Mesenchymal stem cell (in vitro differentiated cells and primary cell): ENCODE measurements at regions not wholly inside any gene's neighbourhood (a gene's known extent, or its start where the extent isn't known, plus 50 kb on each side); places are given as distances from the start of the nearest gene placed in this dataset.
A peak's percentile ranks its signal among the peaks of the same experiment; 100 is the strongest.

Experiments used
- DNase-seq: peaks from one replicate; pipeline ENCODE4 v3.0.0-alpha.2; 2013
- H2AFZ ChIP-seq: one replicate; pipeline ENCODE4 v1.6.1; 2013; ENCODE audit warnings: low read depth, mild to moderate bottlenecking, control low read depth, inconsistent platforms, low read length, moderate library complexity
- H2AK5ac ChIP-seq: 2 replicates; pipeline ENCODE4 v1.6.1; 2013; ENCODE audit warnings: low read length, moderate library complexity, mild to moderate bottlenecking, inconsistent platforms; ENCODE audit not compliant: severe bottlenecking
- H2BK120ac ChIP-seq: one replicate; pipeline ENCODE4 v1.6.1; 2013; ENCODE audit warnings: low read depth, mild to moderate bottlenecking, inconsistent platforms, low read length, moderate library complexity
- H2BK12ac ChIP-seq, 2 experiments: one replicate each; pipeline ENCODE4 v1.6.1; 2013; ENCODE audit warnings: inconsistent platforms in 2 of 2, low read length in 2 of 2, mild to moderate bottlenecking in 2 of 2, moderate library complexity in 2 of 2, control low read depth in 1 of 2
- H2BK15ac ChIP-seq: one replicate; pipeline ENCODE4 v1.6.1; 2013; ENCODE audit warnings: mild to moderate bottlenecking, low read depth, inconsistent platforms; ENCODE audit not compliant: poor library complexity, severe bottlenecking
- H2BK5ac ChIP-seq: 2 replicates; pipeline ENCODE4 v1.6.1; 2013; ENCODE audit warnings: low read depth, mild to moderate bottlenecking, low read length, control low read depth, inconsistent platforms; ENCODE audit not compliant: poor library complexity, severe bottlenecking
- H3K14ac ChIP-seq, 2 experiments: one replicate each; pipeline ENCODE4 v1.6.1; 2013; ENCODE audit warnings: inconsistent platforms in 2 of 2, low read length in 2 of 2, control low read depth in 1 of 2, mild to moderate bottlenecking in 1 of 2, moderate library complexity in 1 of 2
- H3K18ac ChIP-seq, 2 experiments: one replicate each; pipeline ENCODE4 v1.6.1; 2013; ENCODE audit warnings: inconsistent platforms in 2 of 2, low read length in 2 of 2, control low read depth in 1 of 2, low read depth in 1 of 2, mild to moderate bottlenecking in 1 of 2
- H3K23ac ChIP-seq, 2 experiments: one replicate each; pipeline ENCODE4 v1.6.1; 2013; ENCODE audit warnings: inconsistent platforms in 2 of 2, low read length in 2 of 2, mild to moderate bottlenecking in 2 of 2, moderate library complexity in 2 of 2, control low read depth in 1 of 2
- H3K27ac ChIP-seq: 2 replicates; pipeline ENCODE4 v1.5.1; 2013; ENCODE audit warnings: mild to moderate bottlenecking, moderate library complexity, low read length, control low read depth, inconsistent platforms; ENCODE audit not compliant: poor library complexity, severe bottlenecking
- H3K27me3 ChIP-seq, 2 experiments: 2 replicates each; pipeline versions ENCODE4 v1.6.1 to v1.7.0; 2013; ENCODE audit warnings: low read length in 2 of 2, mild to moderate bottlenecking in 2 of 2, moderate library complexity in 2 of 2, control low read depth in 1 of 2, inconsistent platforms in 1 of 2; ENCODE audit not compliant: control insufficient read depth in 1 of 2, insufficient read depth in 1 of 2
- H3K36me3 ChIP-seq, 2 experiments: 2 replicates each; pipeline versions ENCODE4 v1.6.1 to v1.7.0; 2013; ENCODE audit warnings: low read length in 2 of 2, control low read depth in 1 of 2, inconsistent platforms in 1 of 2, low read depth in 1 of 2, mild to moderate bottlenecking in 1 of 2; ENCODE audit not compliant: insufficient read depth in 2 of 2, control insufficient read depth in 1 of 2
- H3K4ac ChIP-seq, 2 experiments: one replicate each; pipeline ENCODE4 v1.6.1; 2013; ENCODE audit warnings: inconsistent platforms in 2 of 2, low read length in 2 of 2, mild to moderate bottlenecking in 2 of 2, moderate library complexity in 2 of 2, control low read depth in 1 of 2, low read depth in 1 of 2
- H3K4me1 ChIP-seq: 2 replicates; pipeline ENCODE4 v1.6.1; 2013; ENCODE audit warnings: low read depth, low read length, control low read depth; ENCODE audit not compliant: control insufficient read depth, insufficient read depth
- H3K4me2 ChIP-seq: 2 replicates; pipeline ENCODE4 v1.6.1; 2013; ENCODE audit warnings: low read length, mild to moderate bottlenecking, inconsistent platforms; ENCODE audit not compliant: poor library complexity, severe bottlenecking
- H3K4me3 ChIP-seq, 2 experiments: 2 replicates each; pipeline versions ENCODE4 v1.5.1 to v1.7.0; 2013; ENCODE audit warnings: low read length in 2 of 2, mild to moderate bottlenecking in 2 of 2, control low read depth in 1 of 2, low read depth in 1 of 2; ENCODE audit not compliant: insufficient read depth in 1 of 2
- H3K79me1 ChIP-seq: replicated peaks from 2 replicates; pipeline ENCODE4 v1.6.1; 2013; ENCODE audit warnings: mild to moderate bottlenecking, control low read depth, low read length, inconsistent platforms; ENCODE audit not compliant: poor library complexity, severe bottlenecking
- H3K9ac ChIP-seq: 2 replicates; pipeline ENCODE4 v1.7.0; 2013; ENCODE audit warnings: mild to moderate bottlenecking, low read length, moderate library complexity
- H3K9me3 ChIP-seq: 2 replicates; pipeline ENCODE4 v1.7.0; 2013; ENCODE audit warnings: mild to moderate bottlenecking, low read length; ENCODE audit not compliant: control insufficient read depth
- H4K8ac ChIP-seq: one replicate; pipeline ENCODE4 v1.6.1; 2013; ENCODE audit warnings: inconsistent platforms, mild to moderate bottlenecking, low read length, moderate library complexity
- H4K91ac ChIP-seq: one replicate; pipeline ENCODE4 v1.6.1; 2013; ENCODE audit warnings: mild to moderate bottlenecking, low read length, inconsistent platforms
- WGBS: methylation state at CpG from one replicate; pipeline ENCODE4 v1.1.7; 2013; ENCODE audit warnings: mixed read lengths; 5-methylcytosine and 5-hydroxymethylcytosine counted together

DNA sequence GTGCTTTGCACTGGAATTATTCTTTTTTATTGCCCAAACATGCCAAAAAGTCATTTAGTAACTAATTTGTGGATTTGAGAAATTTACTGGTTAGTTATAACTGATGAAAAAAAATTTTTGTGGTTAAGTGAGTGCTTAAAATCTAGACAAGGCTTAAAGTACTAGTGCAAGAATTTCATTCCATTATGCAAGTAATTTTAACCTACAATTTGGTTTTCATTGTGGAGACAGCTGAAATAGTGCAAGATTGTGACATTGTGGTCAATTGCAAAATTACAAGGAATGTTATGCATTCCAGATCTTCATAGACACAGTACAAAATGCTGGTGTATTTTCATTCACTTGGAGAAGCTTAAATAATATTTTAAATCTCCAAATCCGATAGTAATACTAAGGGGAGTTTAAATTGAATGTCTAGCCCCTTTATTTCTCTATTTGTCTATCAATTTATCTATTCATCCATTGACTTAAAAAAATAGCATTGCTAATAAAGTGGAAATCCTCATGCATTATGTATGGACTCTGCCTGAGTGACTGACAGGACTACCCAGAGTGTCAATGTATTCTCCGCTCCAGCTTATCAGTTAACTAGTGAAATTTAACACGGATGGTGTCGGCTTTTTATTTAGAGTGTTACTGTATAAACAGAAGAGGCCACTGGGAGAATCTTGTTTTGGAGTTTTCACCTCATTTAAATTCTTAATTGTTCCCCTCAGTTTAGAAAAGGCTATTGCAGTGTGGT is 125.9 kb downstream of the ALX1 start:
- no peak overlapping the region for H2BK15ac ChIP-seq
- H3K27ac ChIP-seq = peak overlapping the region; percentile 85
- no peak overlapping the region for H3K4ac ChIP-seq
- no peak overlapping the region for H4K91ac ChIP-seq
- no peak overlapping the region for H2BK5ac ChIP-seq
- peak overlapping the region; percentile 63 for H3K4me2 ChIP-seq
- H3K79me1 ChIP-seq = no peaks in the 10 kb centered on the region
- no peak overlapping the region for H4K8ac ChIP-seq
- H2BK12ac ChIP-seq = no peak overlapping the region
- no peak overlapping the region for H3K9ac ChIP-seq
- H3K18ac ChIP-seq = no peak overlapping the region
- peaks cover 1% of the 10 kb centered on the region for H3K4me1 ChIP-seq
- H3K9me3 ChIP-seq = no peaks in the 10 kb centered on the region
- no peak overlapping the region for H2AK5ac ChIP-seq
- no peak overlapping the region for H3K4me3 ChIP-seq
- no peak overlapping the region for H3K14ac ChIP-seq
- no peak overlapping the region for H3K23ac ChIP-seq
- no peak overlapping the region for H2BK120ac ChIP-seq
- 73% methylated on average over 3 of the region's 4 CpGs for WGBS
- H2AFZ ChIP-seq = no peak overlapping the region
- peaks cover 0 to 29% of the 10 kb centered on the region in 2 experiments for H3K27me3 ChIP-seq
- peak; percentile 59 for DNase-seq
- no peaks in the 10 kb centered on the region for H3K36me3 ChIP-seq

GRCh38 chr12:85413266-85413665 is 133.2 kb downstream of the ALX1 start:
- no peak for DNase-seq
- no peaks in the 10 kb centered on the region for H3K36me3 ChIP-seq
- no peak overlapping the region for H3K4me3 ChIP-seq
- H2BK5ac ChIP-seq = no peak overlapping the region
- H3K23ac ChIP-seq = no peak overlapping the region
- no peak overlapping the region for H4K8ac ChIP-seq
- H3K4me1 ChIP-seq = no peaks in the 10 kb centered on the region
- H3K4me2 ChIP-seq = no peak overlapping the region
- no peak overlapping the region for H2AFZ ChIP-seq
- no peak overlapping the region for H2BK15ac ChIP-seq
- H3K27me3 ChIP-seq = no peaks in the 10 kb centered on the region
- no peak overlapping the region for H2AK5ac ChIP-seq
- H2BK120ac ChIP-seq = no peak overlapping the region
- H3K79me1 ChIP-seq = no peaks in the 10 kb centered on the region
- H3K14ac ChIP-seq = no peak overlapping the region
- no peak overlapping the region for H3K4ac ChIP-seq
- H3K27ac ChIP-seq = no peak overlapping the region
- 58% methylated on average over 2 of the region's 2 CpGs for WGBS
- H3K9ac ChIP-seq = no peak overlapping the region
- no peak overlapping the region for H4K91ac ChIP-seq
- H3K18ac ChIP-seq = no peak overlapping the region
- no peaks in the 10 kb centered on the region for H3K9me3 ChIP-seq
- H2BK12ac ChIP-seq = no peak overlapping the region

DNA sequence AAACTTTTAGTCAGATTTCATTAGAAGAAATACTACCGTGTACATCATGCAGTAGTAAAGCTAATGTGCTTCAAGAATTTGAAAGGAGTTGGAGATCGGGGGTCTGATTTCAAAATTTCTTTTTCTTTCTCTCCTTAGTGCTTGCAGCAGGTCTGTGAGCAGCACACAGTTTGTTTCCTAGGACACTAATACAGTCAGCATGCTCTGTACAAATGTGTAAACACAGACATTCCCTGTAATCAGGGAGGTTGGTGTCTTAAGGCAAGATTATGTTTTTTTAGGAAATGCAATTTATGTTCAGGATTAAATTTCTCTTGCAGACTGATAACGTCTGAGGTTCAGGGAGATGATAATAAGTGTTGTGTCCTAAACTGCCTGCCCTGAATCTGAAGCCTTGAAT is 142.7 kb downstream of the ALX1 start:
- Histone ChIP-seq H2AK5ac (no peak overlapping the region), H2BK12ac (no peak overlapping the region), H3K23ac (no peak overlapping the region), H2BK120ac (no peak overlapping the region), H2BK5ac (no peak overlapping the region), H3K18ac (no peak overlapping the region), H2BK15ac (no peak overlapping the region), H3K4me2 (no peak overlapping the region), H3K27me3 (peaks cover 0 to 7% of the 10 kb centered on the region in 2 experiments), H4K91ac (no peak overlapping the region), H3K9ac (no peak overlapping the region), H2AFZ (no peak overlapping the region), H3K36me3 (no peaks in the 10 kb centered on the region), H3K4ac (no peak overlapping the region), H3K79me1 (no peaks in the 10 kb centered on the region), H3K4me3 (no peak overlapping the region), H3K9me3 (no peaks in the 10 kb centered on the region), H4K8ac (no peak overlapping the region), H3K14ac (no peak overlapping the region), H3K4me1 (no peaks in the 10 kb centered on the region), H3K27ac (no peak overlapping the region)
- WGBS = 27% methylated on average over 1 of the region's 3 CpGs
- no peak for DNase-seq

- H3K23ac ChIP-seq = no peak overlapping the region
- H3K4me3 ChIP-seq = no peak overlapping the region
- 91% methylated on average over 3 of the region's 3 CpGs for WGBS
Observed at GRCh38 chr12:85423947-85424346, 143.9 kb downstream of the ALX1 start.

More at GRCh38 chr12:85423947-85424346, 143.9 kb downstream of the ALX1 start:
- Histone ChIP-seq H3K4me1 (no peaks in the 10 kb centered on the region), H3K4me2 (no peak overlapping the region), H3K9me3 (no peaks in the 10 kb centered on the region), H3K9ac (no peak overlapping the region), H3K79me1 (no peaks in the 10 kb centered on the region), H3K27ac (no peak overlapping the region), H4K8ac (no peak overlapping the region), H3K27me3 (peaks cover 0 to 10% of the 10 kb centered on the region in 2 experiments), H2BK12ac (no peak overlapping the region), H3K14ac (no peak overlapping the region), H4K91ac (no peak overlapping the region), H2AFZ (no peak overlapping the region), H2BK15ac (no peak overlapping the region), H2BK5ac (no peak overlapping the region), H3K18ac (no peak overlapping the region), H3K36me3 (no peaks in the 10 kb centered on the region), H2BK120ac (no peak overlapping the region), H2AK5ac (no peak overlapping the region), H3K4ac (no peak overlapping the region)
- no peak for DNase-seq
